Kidney (tissue), 13 donors: ENCODE measurements at regions not wholly inside any gene's neighbourhood (a gene's known extent, or its start where the extent isn't known, plus 50 kb on each side); places are given as distances from the start of the nearest gene placed in this dataset.

Source experiments
- DNase-seq, 5 donors: peaks; one replicate each; pipeline ENCODE4 v3.0.0-alpha.2; 2013 to 2020
- FAIRE-seq: peaks from 2 replicates; lab custom pipeline; 2012; peaks lifted over from hg19 to GRCh38; lab: Jason Lieb, UNC
- H3K27ac ChIP-seq, 2 donors: one replicate each; pipeline ENCODE4 v1.7.0; 2013; ENCODE audit warnings: low read depth in 2 of 2, low read length in 2 of 2, inconsistent platforms in 1 of 2
- H3K27me3 ChIP-seq: one replicate; pipeline ENCODE4 v1.7.1; 2013; ENCODE audit warnings: low read length, inconsistent platforms; ENCODE audit not compliant: control insufficient read depth, insufficient read depth
- H3K36me3 ChIP-seq, 3 donors: one replicate each; pipeline versions ENCODE4 v1.7.0 to v1.7.1; 2013; ENCODE audit warnings: low read length in 3 of 3, control low read depth in 1 of 3, inconsistent platforms in 1 of 3; ENCODE audit not compliant: insufficient read depth in 3 of 3, control insufficient read depth in 2 of 3
- H3K4me1 ChIP-seq, 3 donors: one replicate each; pipeline versions ENCODE4 v1.7.0 to v1.7.1; 2013; ENCODE audit warnings: low read length in 3 of 3, inconsistent platforms in 1 of 3, low read depth in 1 of 3; ENCODE audit not compliant: control insufficient read depth in 2 of 3, insufficient read depth in 2 of 3
- H3K4me3 ChIP-seq, 3 donors: one replicate each; pipeline versions ENCODE4 v1.7.0 to v1.8.1; 2013; ENCODE audit warnings: low read length in 3 of 3, control low read depth in 1 of 3, inconsistent platforms in 1 of 3
- H3K9ac ChIP-seq, 3 donors: one replicate each; pipeline versions ENCODE4 v1.7.0 to v1.7.1; 2013; ENCODE audit warnings: low read length in 3 of 3, control low read depth in 1 of 3, inconsistent platforms in 1 of 3
- H3K9me3 ChIP-seq, 3 donors: one replicate each; pipeline versions ENCODE4 v1.7.0 to v1.7.1; 2013; ENCODE audit warnings: low read length in 3 of 3, control low read depth in 1 of 3, inconsistent platforms in 1 of 3; ENCODE audit not compliant: control insufficient read depth in 2 of 3, insufficient read depth in 1 of 3
- intact Hi-C: fragments of 100-400 bp; cut with DNase I; formaldehyde crosslinking; loops from one replicate; pipeline ENCODE4 v1.11.1; 2022
- TF ChIP-seq, protein P1 (sequence below): IDR thresholded peaks from 3 replicates; pipeline ENCODE4 v1.5.1; 2012; ENCODE audit warnings: mild to moderate bottlenecking, moderate library complexity, borderline replicate concordance; ENCODE audit not compliant: insufficient read depth; ENCODE audit errors: extremely low read depth
- donor health status: control.
- donor health status: control.
- donor health status: control.
- donor health status: control.
- donor health status: control.
- donor health status: DM: yes; HTN: yes; CAD: no.
- donor health status: Normal renal cell carcinoma (clear cell type).

DNA sequence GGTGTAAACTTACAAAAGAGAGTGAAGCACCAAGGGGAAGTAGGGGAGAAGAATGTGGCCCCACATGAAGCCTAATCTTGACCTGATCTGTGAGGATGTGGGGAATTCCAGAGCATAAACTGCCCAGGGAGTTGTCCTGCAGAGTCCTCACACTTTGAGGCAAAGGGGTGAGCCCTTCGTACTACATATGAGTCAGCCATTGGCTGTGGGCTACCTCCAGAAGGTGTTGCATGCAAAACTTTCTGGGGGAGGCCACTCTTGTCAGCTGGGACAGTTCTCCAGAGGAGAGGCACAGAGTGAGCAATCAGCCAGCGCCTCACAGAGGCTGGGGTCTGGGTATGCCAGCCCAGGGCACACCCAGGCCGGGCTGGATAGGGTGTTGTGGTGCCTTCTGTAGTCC, 98.1 kb upstream of the NMUR2 start:
- no peaks in the 10 kb centered on the region for H3K9me3 ChIP-seq
- no peaks in the 10 kb centered on the region for H3K27me3 ChIP-seq
- no peaks in the 10 kb centered on the region for H3K36me3 ChIP-seq
- no peaks in the 10 kb centered on the region for H3K4me1 ChIP-seq
- intact Hi-C loops = no loop called here
- H3K9ac ChIP-seq = no peak overlapping the region
- DNase-seq (no peak), FAIRE-seq (no peak)
- H3K4me3 ChIP-seq = no peak overlapping the region
- H3K27ac ChIP-seq = no peak overlapping the region
- TF ChIP-seq, protein P1, sequence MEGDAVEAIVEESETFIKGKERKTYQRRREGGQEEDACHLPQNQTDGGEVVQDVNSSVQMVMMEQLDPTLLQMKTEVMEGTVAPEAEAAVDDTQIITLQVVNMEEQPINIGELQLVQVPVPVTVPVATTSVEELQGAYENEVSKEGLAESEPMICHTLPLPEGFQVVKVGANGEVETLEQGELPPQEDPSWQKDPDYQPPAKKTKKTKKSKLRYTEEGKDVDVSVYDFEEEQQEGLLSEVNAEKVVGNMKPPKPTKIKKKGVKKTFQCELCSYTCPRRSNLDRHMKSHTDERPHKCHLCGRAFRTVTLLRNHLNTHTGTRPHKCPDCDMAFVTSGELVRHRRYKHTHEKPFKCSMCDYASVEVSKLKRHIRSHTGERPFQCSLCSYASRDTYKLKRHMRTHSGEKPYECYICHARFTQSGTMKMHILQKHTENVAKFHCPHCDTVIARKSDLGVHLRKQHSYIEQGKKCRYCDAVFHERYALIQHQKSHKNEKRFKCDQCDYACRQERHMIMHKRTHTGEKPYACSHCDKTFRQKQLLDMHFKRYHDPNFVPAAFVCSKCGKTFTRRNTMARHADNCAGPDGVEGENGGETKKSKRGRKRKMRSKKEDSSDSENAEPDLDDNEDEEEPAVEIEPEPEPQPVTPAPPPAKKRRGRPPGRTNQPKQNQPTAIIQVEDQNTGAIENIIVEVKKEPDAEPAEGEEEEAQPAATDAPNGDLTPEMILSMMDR = no peak

DNA sequence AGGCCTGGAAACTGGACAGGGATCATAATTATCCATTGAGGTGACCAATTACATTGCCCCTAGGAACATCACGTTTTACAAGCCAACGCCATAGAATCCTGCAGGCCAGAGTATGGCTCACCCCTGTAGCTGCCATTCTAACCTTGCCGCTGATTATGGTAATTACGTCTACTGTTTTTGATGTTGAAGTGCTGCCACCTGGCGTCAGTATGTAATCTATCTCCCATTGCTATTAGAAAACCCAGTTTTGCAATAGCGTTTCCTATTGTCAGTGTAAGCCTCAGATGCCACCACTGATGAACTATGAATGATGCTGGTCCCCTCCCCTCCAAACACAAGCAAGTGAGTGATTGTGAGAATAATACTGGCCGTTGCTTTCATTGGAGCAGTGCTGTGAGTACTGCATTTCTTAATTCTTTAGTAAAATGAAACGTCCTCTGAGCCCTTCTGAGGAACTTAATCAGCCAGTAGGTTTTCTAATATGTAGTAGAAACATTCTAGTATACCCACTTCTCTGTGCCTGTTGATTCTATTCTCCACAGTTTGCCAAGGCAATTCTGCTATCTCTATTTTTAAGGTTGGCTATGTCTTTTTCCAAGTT, 100.5 kb upstream of the NMUR2 start:
- DNase-seq = peak in 4 of 5 donors; percentile 36 to 76 (median 38)
- no peak overlapping the region for H3K27ac ChIP-seq
- no peak for FAIRE-seq

DNA sequence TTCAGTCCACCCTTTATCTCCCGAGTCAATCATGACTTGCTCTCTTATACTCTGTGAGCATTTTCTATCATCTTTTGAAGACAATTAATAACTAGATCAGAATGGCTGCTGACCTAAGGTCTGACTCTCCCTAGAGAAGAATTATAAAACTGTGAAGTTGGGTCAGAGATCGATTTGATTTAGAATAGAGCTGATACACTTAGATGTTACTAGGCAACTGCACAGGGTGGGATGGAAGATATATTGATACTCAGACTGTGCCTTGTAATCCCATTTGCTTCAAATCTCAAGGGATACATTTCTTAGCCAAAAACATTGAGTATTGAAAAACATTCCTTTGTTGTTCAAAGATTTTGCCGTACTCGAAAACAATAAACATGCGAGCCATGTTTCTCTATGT, 106.0 kb upstream of the NMUR2 start:
- TF ChIP-seq, protein P1 = no peak
- FAIRE-seq (no peak), DNase-seq (no peak)
- no peaks in the 10 kb centered on the region for H3K9me3 ChIP-seq
- H3K27me3 ChIP-seq = no peaks in the 10 kb centered on the region
- H3K9ac ChIP-seq = no peak overlapping the region
- H3K27ac ChIP-seq = no peak overlapping the region
- no peaks in the 10 kb centered on the region for H3K4me1 ChIP-seq
- intact Hi-C loops = no loop called here
- no peak overlapping the region for H3K4me3 ChIP-seq
- H3K36me3 ChIP-seq = no peaks in the 10 kb centered on the region

More for the DNA sequence above, 100.5 kb upstream of the NMUR2 start:
- Histone ChIP-seq H3K9me3 (no peaks in the 10 kb centered on the region), H3K36me3 (no peaks in the 10 kb centered on the region), H3K4me3 (no peak overlapping the region), H3K27me3 (no peaks in the 10 kb centered on the region), H3K9ac (no peak overlapping the region), H3K4me1 (no peaks in the 10 kb centered on the region)
- intact Hi-C loops = no loop called here
- TF ChIP-seq, protein P1 = peak; percentile 65
